ENCODE measurements at regions not wholly inside any gene's neighbourhood (a gene's known extent, or its start where the extent isn't known, plus 50 kb on each side); places are given as distances from the start of the nearest gene placed in this dataset.
A peak's percentile ranks its signal among the peaks of the same experiment; 100 is the strongest.

DNA sequence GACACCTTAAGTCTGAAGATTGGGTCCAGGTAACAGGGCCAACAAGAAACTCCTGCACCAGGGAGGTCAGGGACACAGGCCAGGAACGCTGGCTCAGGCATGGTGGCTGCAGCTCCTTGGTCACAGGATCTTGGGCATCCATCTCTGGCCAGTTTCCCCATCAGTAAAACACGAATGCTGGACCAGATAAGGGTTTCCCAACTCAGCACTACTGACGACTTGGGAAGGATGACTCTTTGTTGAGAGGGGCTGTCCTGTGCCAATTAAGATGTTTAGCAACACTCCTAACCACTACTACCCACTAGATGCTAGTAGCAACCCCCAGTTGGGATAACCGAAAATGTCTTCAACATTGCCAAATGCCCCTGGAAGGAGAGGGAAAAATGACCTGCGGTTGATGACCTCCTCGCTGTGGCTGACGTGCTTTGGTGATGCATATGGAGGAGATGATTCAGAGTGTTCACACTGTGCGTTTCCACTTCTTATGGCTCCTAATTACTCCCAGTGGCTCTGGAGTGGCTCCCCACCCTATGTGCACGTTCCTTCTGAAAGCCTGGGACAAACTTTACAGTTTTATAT lies 261.9 kb downstream of the CDH26 start:
- TF ChIP-seq, protein P1, sequence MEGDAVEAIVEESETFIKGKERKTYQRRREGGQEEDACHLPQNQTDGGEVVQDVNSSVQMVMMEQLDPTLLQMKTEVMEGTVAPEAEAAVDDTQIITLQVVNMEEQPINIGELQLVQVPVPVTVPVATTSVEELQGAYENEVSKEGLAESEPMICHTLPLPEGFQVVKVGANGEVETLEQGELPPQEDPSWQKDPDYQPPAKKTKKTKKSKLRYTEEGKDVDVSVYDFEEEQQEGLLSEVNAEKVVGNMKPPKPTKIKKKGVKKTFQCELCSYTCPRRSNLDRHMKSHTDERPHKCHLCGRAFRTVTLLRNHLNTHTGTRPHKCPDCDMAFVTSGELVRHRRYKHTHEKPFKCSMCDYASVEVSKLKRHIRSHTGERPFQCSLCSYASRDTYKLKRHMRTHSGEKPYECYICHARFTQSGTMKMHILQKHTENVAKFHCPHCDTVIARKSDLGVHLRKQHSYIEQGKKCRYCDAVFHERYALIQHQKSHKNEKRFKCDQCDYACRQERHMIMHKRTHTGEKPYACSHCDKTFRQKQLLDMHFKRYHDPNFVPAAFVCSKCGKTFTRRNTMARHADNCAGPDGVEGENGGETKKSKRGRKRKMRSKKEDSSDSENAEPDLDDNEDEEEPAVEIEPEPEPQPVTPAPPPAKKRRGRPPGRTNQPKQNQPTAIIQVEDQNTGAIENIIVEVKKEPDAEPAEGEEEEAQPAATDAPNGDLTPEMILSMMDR (conservative IDR thresholded peaks at IDR 0.05; ENCODE audit: low read length), result no peak
- peak; percentile 61 for DNase-seq (ENCODE audit: low read depth)
- H3K4me3 ChIP-seq (ENCODE audit: low read length), result no peak overlapping the region

DNA sequence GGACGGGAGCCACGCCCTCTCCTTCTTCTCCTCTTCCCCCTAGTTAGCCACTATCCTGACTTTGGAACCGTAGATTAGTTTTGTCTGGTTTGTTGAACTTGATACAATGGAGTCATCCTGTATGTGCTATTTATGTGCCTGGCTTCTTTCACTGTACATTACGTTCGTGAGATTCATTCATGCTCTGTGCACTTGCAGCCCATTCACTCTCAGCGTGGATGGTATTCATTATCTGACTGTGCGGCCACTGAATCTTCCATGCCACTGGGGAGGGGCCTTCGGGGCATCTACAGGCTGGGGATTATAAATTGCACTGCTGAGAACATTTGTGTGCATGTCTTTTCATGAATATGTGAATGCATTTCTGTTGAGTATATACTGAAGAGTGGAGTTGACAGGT lies 262.5 kb downstream of the CDH26 start:
- no peak overlapping the region for H3K4me3 ChIP-seq (ENCODE audit: low read length)
- DNase-seq (ENCODE audit: low read depth), result no peak
- TF ChIP-seq, protein P1 (conservative IDR thresholded peaks at IDR 0.05; ENCODE audit: low read length), result no peak

DNA sequence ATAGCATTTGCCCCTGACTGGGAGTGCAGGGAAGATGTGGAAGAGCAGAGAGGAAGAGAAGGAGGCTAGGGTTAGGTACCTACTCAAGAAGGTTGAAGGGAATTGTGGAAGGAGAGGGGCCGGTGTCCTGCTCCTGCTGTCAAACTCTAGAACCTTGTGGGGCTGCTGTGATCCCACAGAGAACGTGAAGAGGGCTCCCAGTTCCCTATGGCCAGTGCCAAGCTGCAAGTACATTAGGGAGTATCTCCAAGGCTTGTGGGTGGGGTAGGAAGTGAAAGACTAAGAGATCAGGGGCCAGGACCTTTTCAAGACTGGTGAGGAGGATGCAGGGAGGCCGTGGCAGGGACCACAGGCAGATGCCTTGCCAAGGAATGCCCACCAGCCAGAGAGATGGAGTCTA lies 263.4 kb downstream of the CDH26 start:
- DNase-seq (ENCODE audit: low read depth), result no peak
- H3K4me3 ChIP-seq (ENCODE audit: low read length), result no peak overlapping the region
- TF ChIP-seq, protein P1 (conservative IDR thresholded peaks at IDR 0.05; ENCODE audit: low read length), result no peak

DNA sequence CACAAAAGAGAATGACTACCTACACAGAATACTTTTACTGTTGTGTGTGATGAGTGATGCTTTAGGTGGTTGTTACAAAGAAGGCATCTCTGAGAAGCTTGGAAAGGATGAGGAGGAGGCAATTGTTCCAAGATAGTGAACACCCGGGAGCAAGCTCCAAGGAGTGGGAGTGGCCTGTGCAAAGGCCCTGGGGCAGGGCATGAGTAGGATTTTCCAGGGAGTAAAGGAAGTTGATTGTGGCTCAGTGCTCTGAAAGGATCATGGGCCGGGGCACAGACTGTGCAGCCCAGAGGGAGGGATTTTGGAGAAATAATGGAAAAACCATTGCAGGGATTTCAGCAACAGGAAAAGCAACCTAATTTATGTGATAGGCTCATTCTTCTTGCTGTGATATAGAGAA lies 264.3 kb downstream of the CDH26 start:
- no peak for DNase-seq (ENCODE audit: low read depth)
- H3K4me3 ChIP-seq (ENCODE audit: low read length), result no peak overlapping the region
- TF ChIP-seq, protein P1 (conservative IDR thresholded peaks at IDR 0.05; ENCODE audit: low read length), result no peak

- TF ChIP-seq, protein P1 (conservative IDR thresholded peaks at IDR 0.05; ENCODE audit: low read length), result no peak
- no peak overlapping the region for H3K4me3 ChIP-seq (ENCODE audit: low read length)
- no peak for DNase-seq (ENCODE audit: low read depth)
Observed at GRCh38 chr20:60223174-60223573, 265.0 kb downstream of the CDH26 start.

GRCh38 chr20:60224914-60225313 lies 266.7 kb downstream of the CDH26 start:
- TF ChIP-seq, protein P1 (conservative IDR thresholded peaks at IDR 0.05; ENCODE audit: low read length), result peak; percentile 56
- no peak overlapping the region for H3K4me3 ChIP-seq (ENCODE audit: low read length)
- peak; percentile 13 for DNase-seq (ENCODE audit: low read depth)

DNA sequence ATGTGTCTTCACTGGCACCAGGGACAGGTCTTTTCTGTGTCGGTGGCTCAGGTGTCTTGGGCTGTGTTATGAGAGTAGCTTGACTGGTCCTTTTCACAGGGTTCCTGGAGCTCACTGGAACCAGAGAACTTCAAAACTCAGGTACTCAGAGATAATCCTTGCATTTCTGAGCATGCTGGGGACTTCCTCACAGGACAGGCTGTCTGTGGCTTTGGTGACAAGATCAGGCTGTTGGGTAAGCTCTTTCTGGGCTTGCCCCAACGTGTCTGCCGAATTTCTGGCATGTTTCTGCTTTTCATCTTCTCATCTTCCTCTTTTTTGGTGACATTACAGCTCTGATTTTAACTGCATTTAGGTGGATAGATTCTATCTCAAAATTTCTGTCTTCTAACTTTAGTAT lies 270.0 kb downstream of the CDH26 start:
- no peak overlapping the region for H3K4me3 ChIP-seq (ENCODE audit: low read length)
- DNase-seq (ENCODE audit: low read depth), result no peak
- TF ChIP-seq, protein P1 (conservative IDR thresholded peaks at IDR 0.05; ENCODE audit: low read length), result no peak

Measured in AG10803 (cell line).